ENCODE measurements at regions not wholly inside any gene's neighbourhood (a gene's known extent, or its start where the extent isn't known, plus 50 kb on each side); places are given as distances from the start of the nearest gene placed in this dataset.

DNA sequence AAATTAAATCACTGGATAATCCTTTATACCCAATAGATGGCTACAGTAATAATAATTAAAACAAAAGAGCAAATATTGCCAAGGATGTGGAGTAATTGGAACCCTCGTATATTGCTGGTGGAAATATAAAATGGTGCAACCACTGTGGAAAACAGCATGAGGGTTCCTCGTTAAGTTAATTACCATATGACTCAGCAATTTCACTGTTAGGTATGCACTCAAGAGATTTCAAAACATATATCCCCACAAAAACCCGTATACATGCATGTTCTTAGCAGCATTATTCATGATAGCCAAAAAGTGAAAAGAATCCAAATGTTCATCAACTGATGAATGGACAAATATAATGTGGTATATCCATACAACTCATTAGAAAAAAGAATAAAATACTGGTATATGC is 103.3 kb downstream of the TEX13C start:
- TF ChIP-seq CTCF (IDR thresholded peaks at IDR 0.05; ENCODE audit: low read length): no peak
- TF ChIP-seq EZH2 (IDR thresholded peaks at IDR 0.05; ENCODE audit: borderline replicate concordance, low read length): no peak
